ENCODE measurements at regions not wholly inside any gene's neighbourhood (a gene's known extent, or its start where the extent isn't known, plus 50 kb on each side); places are given as distances from the start of the nearest gene placed in this dataset.

- DNase-seq (ENCODE audit: low spot score) = no peak
These were observed 111.3 kb downstream of the DAD1 start for GRCh38 chr14:22477569-22478194.

- DNase-seq (ENCODE audit: low spot score) = no peak
These were observed 112.1 kb downstream of the DAD1 start for GRCh38 chr14:22476887-22477286.

GRCh38 chr14:22476005-22476751 is 112.8 kb downstream of the DAD1 start:
- no peak for DNase-seq (ENCODE audit: low spot score)

GRCh38 chr14:22475381-22475780 is 113.6 kb downstream of the DAD1 start:
- no peak for DNase-seq (ENCODE audit: low spot score)

GRCh38 chr14:22474730-22475351 is 114.2 kb downstream of the DAD1 start:
- peak; percentile 39 for DNase-seq (ENCODE audit: low spot score)

- peak; percentile 34 for DNase-seq (ENCODE audit: low spot score)
These were observed 115.8 kb downstream of the DAD1 start for GRCh38 chr14:22472935-22473854.

- no peak for DNase-seq (ENCODE audit: low spot score)
These were observed 116.6 kb downstream of the DAD1 start for GRCh38 chr14:22472466-22472865.

- no peak for DNase-seq (ENCODE audit: low spot score)
These were observed 117.4 kb downstream of the DAD1 start for GRCh38 chr14:22471545-22472121.

- no peak for DNase-seq (ENCODE audit: low spot score)
These were observed 119.3 kb downstream of the DAD1 start for GRCh38 chr14:22469538-22470303.

GRCh38 chr14:22468830-22469229 is 120.2 kb downstream of the DAD1 start:
- no peak for DNase-seq (ENCODE audit: low spot score)

- no peak for DNase-seq (ENCODE audit: low spot score)
These were observed 122.5 kb downstream of the DAD1 start for GRCh38 chr14:22466491-22466890.

- no peak for DNase-seq (ENCODE audit: low spot score)
These were observed 123.7 kb downstream of the DAD1 start for GRCh38 chr14:22465201-22465840.

GRCh38 chr14:22464422-22465142 is 124.4 kb downstream of the DAD1 start:
- no peak for DNase-seq (ENCODE audit: low spot score)

GRCh38 chr14:22463763-22464173 is 125.3 kb downstream of the DAD1 start:
- DNase-seq (ENCODE audit: low spot score) = no peak

GRCh38 chr14:22462923-22463322 is 126.1 kb downstream of the DAD1 start:
- DNase-seq (ENCODE audit: low spot score) = no peak

GRCh38 chr14:22460461-22461195 is 128.4 kb downstream of the DAD1 start:
- no peak for DNase-seq (ENCODE audit: low spot score)

GRCh38 chr14:22458737-22459136 is 130.3 kb downstream of the DAD1 start:
- no peak for DNase-seq (ENCODE audit: low spot score)

GRCh38 chr14:22456998-22457594 is 131.9 kb downstream of the DAD1 start:
- no peak for DNase-seq (ENCODE audit: low spot score)

- DNase-seq (ENCODE audit: low spot score) = no peak
These were observed 132.6 kb downstream of the DAD1 start for GRCh38 chr14:22456421-22456820.

All from AG20443 (cell line).